GM19372 (cell line): ENCODE measurements at regions not wholly inside any gene's neighbourhood (a gene's known extent, or its start where the extent isn't known, plus 50 kb on each side); places are given as distances from the start of the nearest gene placed in this dataset.
"Not testable (repeated sequence)": the region's sequence is repeated elsewhere in the genome, so short reads cannot be mapped to it uniquely, and the experiment has no call there.

Experiments used
- ATAC-seq: cut with Tn5 transposase; IDR thresholded peaks from one replicate; pipeline ENCODE4 v1.9.1; 2021; ENCODE audit warnings: mild to moderate bottlenecking, low read depth, moderate library complexity; ENCODE audit not compliant: unreplicated experiment

GRCh38 chr11:16606784-16607674, 131.4 kb upstream of the C11orf58 start:
- no peak for ATAC-seq

- peak; percentile 86 for ATAC-seq
Observed at GRCh38 chr11:16605894-16606783, 132.3 kb upstream of the C11orf58 start.

- no peak for ATAC-seq
Observed at GRCh38 chr11:16605389-16605893, 133.0 kb upstream of the C11orf58 start.

- ATAC-seq: no peak
Observed at GRCh38 chr11:16604794-16605388, 133.6 kb upstream of the C11orf58 start.

- ATAC-seq: no peak
Observed at GRCh38 chr11:16603890-16604793, 134.3 kb upstream of the C11orf58 start.

- no peak for ATAC-seq
Observed at GRCh38 chr11:16603245-16603644, 135.2 kb upstream of the C11orf58 start.

GRCh38 chr11:16598906-16599305, 139.5 kb upstream of the C11orf58 start:
- no peak for ATAC-seq

GRCh38 chr11:16598032-16598431, 140.4 kb upstream of the C11orf58 start:
- no peak for ATAC-seq

- ATAC-seq: no peak
Observed at GRCh38 chr11:16596231-16596630, 142.2 kb upstream of the C11orf58 start.

GRCh38 chr11:16591157-16591556, 147.3 kb upstream of the C11orf58 start:
- ATAC-seq: no peak

GRCh38 chr11:16587670-16588069, 150.8 kb upstream of the C11orf58 start:
- ATAC-seq: no peak

- no peak for ATAC-seq
Observed at GRCh38 chr11:16584569-16584968, 153.9 kb upstream of the C11orf58 start.

GRCh38 chr11:16581078-16581477, 157.4 kb upstream of the C11orf58 start:
- ATAC-seq: not testable (repeated sequence)

- no peak for ATAC-seq
Observed at GRCh38 chr11:16577490-16577889, 161.0 kb upstream of the C11orf58 start.

GRCh38 chr11:16574889-16575288, 163.6 kb upstream of the C11orf58 start:
- ATAC-seq: not testable (repeated sequence)

- no peak for ATAC-seq
Observed at GRCh38 chr11:16572945-16573344, 165.5 kb upstream of the C11orf58 start.

GRCh38 chr11:16561150-16561549, 177.3 kb upstream of the C11orf58 start:
- ATAC-seq: no peak

GRCh38 chr11:16558494-16558893, 180.0 kb upstream of the C11orf58 start:
- no peak for ATAC-seq

GRCh38 chr11:16555956-16556355, 182.5 kb upstream of the C11orf58 start:
- ATAC-seq: no peak

- ATAC-seq: no peak
Observed at GRCh38 chr11:16554361-16554760, 184.1 kb upstream of the C11orf58 start.
